ENCODE measurements at regions not wholly inside any gene's neighbourhood (a gene's known extent, or its start where the extent isn't known, plus 50 kb on each side); places are given as distances from the start of the nearest gene placed in this dataset.

GRCh38 chr22:49178246-49179005 lies 649.2 kb downstream of the BRD1 start:
- TF ChIP-seq EZH2 (IDR thresholded peaks at IDR 0.05; ENCODE audit: insufficient read depth, poor library complexity, severe bottlenecking) (no peak), EZH2phosphoT487 (IDR thresholded peaks at IDR 0.05; ENCODE audit: insufficient read depth, low read depth) (no peak)
